Activated CD4-positive, alpha-beta T cell treated with anti-CD3 and anti-CD28 coated beads, Interleukin-2, Interleukin-4, amounts not matched to agents 100 ng/mL and 50 ng/mL, durations not matched to agents 16 hours and 8 hours (primary cell): ENCODE measurements at regions not wholly inside any gene's neighbourhood (a gene's known extent, or its start where the extent isn't known, plus 50 kb on each side); places are given as distances from the start of the nearest gene placed in this dataset.

ENCODE experiments used
- DNase-seq: peaks from one replicate; pipeline ENCODE4 v3.0.0-alpha.2; 2020; ENCODE audit warnings: low spot score

DNA sequence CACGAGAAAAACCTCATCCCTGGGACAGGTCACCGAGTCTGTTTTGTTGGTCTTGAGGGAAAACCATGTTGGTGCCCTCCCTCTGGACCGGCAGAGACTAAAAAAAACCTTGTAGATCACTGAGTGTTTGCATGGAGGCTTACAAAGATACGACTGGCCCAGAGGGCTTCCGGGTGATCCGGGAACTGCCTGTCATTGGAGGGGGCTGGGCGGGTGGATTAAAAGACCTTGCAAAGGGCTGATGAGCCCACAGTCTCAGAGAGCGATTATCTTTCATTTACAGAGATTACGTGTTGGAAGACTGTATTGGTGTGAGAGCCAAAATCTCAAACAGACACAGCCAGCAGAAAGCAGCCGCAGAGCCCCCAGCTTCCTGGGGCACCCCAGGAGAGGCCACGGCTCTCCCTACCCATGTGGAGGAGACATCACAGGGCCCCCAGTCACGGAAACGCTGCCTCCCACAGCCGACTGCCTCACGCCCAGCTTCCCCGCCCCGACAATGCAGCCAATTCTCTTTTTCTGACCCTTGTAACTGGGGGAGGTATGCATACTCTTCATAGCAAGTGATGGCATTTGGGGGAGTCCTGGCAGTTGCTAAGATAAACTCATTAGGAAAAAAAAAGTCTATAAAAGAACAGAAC lies 426.4 kb downstream of the CTTN start:
- DNase-seq, result peak; percentile 22

DNA sequence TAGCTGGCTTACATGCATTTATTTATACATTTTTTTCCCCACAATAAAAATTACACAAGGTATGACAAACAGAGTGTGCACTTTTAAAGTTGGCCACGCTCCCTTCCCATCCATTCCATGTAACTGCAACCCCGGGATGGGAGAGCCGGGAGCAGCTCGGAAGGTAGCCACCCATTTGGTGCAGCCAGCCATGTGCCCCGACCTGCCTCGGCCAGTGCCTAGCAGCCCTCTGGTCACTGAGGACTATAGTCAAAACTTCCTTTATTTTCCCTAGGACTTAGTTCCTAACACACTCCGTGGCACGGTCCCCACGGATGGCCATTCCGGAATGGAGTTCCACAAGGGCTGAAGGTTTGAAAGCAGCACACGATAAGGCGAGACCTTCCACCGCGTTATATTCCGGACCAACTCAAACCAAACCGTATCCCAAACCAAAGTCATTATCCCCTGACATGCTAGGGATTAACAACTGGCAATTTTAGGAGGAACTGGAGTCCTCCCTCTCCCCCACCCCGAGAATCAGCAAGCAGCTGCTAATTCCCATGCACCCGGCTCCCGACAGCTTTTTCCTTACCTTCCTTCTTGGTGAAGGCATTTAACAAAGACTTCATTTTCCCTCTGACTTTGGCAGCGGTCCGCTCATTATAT lies 426.4 kb downstream of the SHANK2 start:
- DNase-seq, result no peak

DNA sequence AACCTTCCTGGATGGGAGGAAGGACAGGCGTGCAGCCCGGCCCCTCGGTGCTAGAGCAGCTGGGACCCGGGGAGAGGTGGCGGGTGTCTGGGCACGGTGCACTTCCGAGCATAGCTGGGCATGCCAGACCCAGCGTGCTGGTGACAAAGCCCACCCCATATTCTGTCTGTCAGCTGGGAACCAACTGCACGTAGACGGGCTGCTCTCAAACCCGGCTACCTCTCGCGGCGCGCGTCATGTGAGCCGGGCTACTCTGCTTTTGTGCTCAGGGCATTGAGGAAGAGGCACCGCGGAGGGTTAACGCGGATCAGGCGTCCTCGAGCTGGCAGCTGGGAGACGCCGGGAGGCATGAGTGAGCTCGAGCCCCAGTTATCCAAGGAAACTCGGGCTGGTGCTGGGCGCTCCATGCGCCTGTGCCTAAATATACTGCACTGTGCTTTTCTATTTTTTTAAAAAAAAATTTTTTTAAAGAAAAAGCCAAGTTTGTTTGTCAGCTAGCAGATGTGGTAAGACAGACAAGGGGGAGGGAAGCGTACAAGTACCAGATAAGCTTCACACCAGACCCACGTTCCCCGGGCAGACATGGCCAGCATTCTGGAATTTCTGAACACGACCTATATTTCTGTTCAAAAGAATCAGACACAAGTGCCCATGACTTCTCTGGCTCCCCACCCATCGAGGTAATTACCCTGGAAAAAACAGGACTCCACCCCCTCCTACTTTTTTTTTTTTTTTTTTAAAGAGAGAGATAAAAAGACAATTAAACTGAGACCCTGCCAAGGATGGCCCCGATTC lies 425.6 kb downstream of the SHANK2 start:
- no peak for DNase-seq

DNA sequence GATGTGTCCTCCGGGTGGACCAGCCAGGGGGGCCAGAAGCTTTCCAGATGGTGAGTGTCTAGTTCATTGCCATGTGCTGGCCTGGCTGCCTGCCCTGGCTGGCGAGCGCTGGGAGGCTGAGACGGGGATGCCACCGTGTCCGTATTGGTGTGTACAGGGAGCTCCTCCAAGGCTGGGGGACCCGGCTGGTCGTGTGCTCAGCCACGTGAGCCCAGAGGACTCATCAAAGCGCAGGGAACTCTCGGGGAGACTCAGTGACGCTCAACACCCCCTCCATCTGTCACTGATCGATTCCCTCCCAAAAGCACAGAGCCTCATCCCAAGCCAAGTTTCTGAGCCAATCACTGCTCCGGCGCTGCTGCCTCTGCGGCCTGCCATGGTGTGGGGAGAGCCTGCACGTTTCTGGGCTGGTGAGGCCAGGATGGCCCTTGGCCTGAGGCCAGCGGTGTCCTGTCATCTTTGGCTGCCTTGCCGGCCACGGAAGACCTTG lies 423.7 kb downstream of the SHANK2 start:
- DNase-seq, result no peak

DNA sequence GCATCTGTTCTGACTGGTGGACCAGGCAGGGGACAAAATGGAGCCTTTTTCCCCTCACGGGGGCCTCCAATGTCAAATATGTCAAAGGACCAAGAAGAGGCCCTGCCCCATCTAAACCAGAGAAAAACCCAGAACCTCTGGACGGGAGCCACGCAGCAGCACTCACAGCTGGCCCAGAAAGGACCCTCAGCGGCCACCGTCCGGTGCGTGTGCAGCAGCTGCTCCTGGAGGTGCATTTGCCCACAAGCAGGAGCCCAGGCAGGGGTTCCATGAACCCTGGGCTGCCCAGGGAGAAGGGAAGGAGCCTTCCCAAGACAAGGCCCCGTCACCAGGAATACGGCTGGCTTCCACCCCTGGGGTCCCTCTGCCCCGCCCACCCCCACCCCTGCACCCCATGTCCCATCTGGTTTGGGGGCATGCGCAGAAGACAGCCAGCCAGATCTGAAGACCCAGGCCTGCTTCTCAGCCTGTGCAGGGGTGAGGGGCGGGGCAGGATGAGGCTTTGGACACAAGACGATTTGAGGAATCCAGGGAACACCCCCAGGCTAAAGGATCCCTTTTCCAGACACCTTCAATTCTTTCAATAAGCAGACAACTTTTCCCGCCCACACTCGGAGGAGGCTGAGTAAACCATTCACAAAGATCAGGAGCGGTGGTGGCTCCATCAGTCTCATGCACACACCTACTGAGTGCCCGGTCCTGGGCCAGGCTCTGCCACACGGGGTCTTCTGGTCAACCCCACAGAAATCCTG lies 423.1 kb downstream of the SHANK2 start:
- DNase-seq, result no peak

GRCh38 chr11:70829886-70830272 lies 422.5 kb downstream of the SHANK2 start:
- DNase-seq, result no peak

DNA sequence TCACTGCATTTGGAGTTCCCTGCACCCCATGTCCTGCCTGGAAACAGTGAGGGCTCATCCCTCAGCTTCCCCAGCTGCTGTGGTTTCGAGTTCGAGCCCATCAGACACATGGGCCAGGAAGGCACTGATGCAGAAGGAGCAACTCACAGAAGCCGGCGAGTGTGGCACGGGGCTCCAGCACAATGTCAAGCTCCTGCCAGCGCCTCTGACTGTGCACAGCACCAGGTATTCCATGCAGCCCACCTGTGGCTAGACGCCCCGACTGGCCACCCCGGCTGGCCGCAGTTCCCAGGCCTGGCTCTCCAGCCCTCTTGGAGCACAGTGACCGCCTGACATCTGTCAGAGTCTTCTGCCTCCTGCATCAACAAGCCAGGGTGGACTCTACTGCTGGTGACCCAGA lies 419.4 kb downstream of the SHANK2 start:
- no peak for DNase-seq

GRCh38 chr11:70833554-70833953 lies 418.8 kb downstream of the SHANK2 start:
- DNase-seq, result no peak

DNA sequence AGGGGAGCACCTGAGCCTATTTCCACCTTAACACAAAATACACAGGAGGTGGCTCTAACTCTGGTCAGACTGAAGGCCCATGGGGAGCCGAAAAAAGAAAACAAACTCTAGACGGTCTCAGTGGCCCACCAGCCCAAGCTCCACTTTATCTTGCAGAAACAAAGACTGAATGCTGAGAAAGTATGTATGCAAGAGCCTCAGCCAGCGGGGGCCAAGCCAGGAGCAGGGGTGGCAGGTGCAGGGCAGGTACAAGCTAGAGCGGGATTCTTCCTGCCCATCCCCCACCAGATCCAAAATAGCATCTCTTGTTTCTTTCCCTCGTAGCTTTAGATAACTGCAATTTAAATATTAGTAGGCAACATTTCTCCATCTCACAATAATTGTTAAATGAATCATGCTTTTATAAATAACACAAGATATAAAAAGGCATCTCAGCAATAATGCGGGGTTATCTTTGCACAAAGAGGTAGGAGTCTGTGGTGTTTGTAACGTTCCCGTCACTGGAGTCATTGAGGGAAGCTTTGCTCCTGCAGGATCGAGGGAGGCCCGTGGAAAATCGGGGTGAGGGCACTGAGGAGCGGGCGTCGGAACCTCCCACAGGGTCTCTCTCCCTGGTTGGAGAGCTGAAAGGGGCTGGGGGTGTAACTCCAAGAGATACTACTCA lies 418.0 kb downstream of the SHANK2 start:
- DNase-seq, result no peak

GRCh38 chr11:70834984-70835560 lies 417.3 kb downstream of the SHANK2 start:
- DNase-seq, result no peak

- no peak for DNase-seq
Measured at GRCh38 chr11:70836071-70836470, 416.3 kb downstream of the SHANK2 start.

- no peak for DNase-seq
Measured at GRCh38 chr11:70838198-70838597, 414.2 kb downstream of the SHANK2 start.

GRCh38 chr11:70839851-70840250 lies 412.5 kb downstream of the SHANK2 start:
- no peak for DNase-seq

DNA sequence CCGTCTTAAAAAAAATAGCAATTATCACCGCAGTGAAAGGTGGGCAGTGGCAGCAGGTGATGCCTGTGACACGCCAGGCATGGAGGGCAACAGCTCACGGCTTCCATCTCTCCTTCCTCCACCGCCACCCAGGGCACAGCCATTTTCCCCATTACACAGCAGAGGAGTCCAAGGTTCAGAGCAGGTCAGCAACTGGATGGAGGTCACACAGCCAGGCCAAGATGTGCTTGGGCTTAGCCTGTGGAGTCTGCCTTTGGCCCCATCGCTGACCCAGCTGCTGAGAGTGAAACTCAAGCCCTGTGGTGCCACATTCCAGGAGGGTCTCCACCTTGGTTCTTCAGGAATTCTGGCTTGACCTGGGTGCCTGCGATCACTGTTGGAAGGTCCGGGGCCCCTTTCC lies 411.1 kb downstream of the SHANK2 start:
- DNase-seq, result no peak

- DNase-seq, result no peak
Measured at GRCh38 chr11:70842256-70842655, 410.1 kb downstream of the SHANK2 start.

DNA sequence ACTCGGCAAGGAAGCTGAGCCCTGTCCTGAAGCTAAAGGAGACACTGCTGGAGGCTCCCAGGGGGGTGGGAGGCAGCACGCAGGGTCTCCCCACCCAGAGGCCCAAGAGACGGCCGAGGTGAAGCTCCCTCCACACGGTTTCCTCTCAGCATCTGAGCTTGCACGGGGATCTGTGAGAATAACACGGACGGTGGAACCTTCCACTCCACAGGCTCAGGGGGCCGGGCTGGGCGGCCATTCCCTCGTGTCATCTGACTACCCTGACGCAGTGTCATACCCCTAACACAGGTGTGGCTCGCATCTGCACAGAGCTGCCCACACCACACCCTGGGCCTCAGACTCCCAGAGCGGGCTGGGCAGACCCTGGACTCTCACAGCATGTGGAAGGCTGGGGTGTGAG lies 409.7 kb downstream of the SHANK2 start:
- DNase-seq, result no peak

- no peak for DNase-seq
Measured at GRCh38 chr11:70843906-70844305, 408.5 kb downstream of the SHANK2 start.

DNA sequence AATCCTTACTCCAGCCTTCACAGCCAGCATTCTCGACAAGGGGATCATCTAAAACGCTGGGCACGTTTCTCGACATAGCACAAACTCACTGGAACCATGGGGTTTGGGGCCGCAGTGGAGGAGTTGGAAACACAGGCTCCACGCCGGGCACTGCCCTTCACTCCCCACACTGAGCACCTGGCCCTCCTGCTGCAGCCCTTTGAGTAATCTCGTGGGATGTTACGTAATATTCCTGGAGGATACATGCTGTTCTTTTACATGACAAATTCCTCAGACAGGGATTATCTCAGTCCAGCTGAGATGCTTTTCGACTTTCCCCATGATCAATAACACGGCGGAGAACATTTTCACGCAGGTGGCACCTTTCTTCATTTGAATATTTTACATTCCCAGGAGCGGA lies 408.0 kb downstream of the SHANK2 start:
- no peak for DNase-seq

GRCh38 chr11:70845591-70846041 lies 406.8 kb downstream of the SHANK2 start:
- no peak for DNase-seq

- no peak for DNase-seq
Measured at GRCh38 chr11:70846781-70847655, 405.4 kb downstream of the SHANK2 start.
